ENCODE measurements at regions not wholly inside any gene's neighbourhood (a gene's known extent, or its start where the extent isn't known, plus 50 kb on each side); places are given as distances from the start of the nearest gene placed in this dataset.

DNA sequence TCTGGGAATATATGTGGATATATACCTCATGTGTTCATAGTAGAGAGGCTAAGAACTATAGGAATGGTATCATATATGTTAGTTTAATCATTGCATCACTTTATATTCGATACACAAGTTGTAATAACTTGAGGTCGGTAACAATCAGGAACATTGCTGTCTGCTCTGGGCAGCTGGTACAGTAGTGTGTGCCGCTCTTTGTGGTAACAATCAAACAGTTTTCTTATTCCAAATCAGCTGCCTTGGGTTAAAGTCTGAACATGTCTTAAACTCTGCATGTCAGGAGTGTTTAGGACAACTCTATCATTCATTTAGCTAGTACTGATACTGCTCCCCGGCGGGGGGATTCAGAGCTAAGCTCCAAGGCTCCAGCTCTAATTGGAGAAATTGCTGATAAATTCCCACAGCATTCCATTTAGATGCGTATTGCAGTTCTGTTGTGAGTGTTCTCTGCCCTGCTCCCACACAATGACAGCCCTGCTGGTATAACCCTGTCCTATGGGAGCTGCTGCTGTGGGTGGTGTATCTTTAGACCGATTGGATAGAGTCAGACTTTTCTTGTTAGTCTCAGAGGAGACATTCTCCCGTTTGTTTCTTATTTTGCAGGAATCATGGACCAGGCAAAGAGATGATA lies 707.5 kb upstream of the FZD8 start:
- ChIA-PET POLR2A (no interaction called here), CTCF (interaction anchor here (0.9 kb wide), 1 partner anchor 714 kb away, joined by 4 read pairs; no protein-coding TSS in a partner anchor)
- H3K9me1 ChIP-seq (replicated peaks; ENCODE audit: control insufficient read depth, extremely low read depth, insufficient read depth, low read length), result no peaks in the 10 kb centered on the region
- dilution Hi-C loops (cut with MboI; ENCODE audit: extremely low pct_ligation_motif_present, low sequenced_read_pairs), result no loop called here
- no peaks in the 10 kb centered on the region for H4K20me1 ChIP-seq (replicated peaks; ENCODE audit: control insufficient read depth, extremely low read depth, insufficient read depth, low read length)
- intact Hi-C loops (cut with micrococcal nuclease), result no loop called here
- no peak overlapping the region for H3K27ac ChIP-seq (ENCODE audit: insufficient read depth, low read depth, low read length)
- no peaks in the 10 kb centered on the region for H3K4me1 ChIP-seq (ENCODE audit: control insufficient read depth, extremely low read depth, insufficient read depth, low read length)
- no TSS peak for BruUV-seq (replicated peaks)
- H3K9ac ChIP-seq (replicated peaks; ENCODE audit: extremely low read depth, insufficient read depth, low read length), result no peak overlapping the region
- no peak overlapping the region for H3K4me2 ChIP-seq (ENCODE audit: insufficient read depth, low read length)
- DNase-seq (ENCODE audit: low read depth, low spot score), result no peak
- H3K27me3 ChIP-seq (ENCODE audit: control insufficient read depth in 2 of 2, insufficient read depth in 2 of 2, low read length in 2 of 2), result no peaks in the 10 kb centered on the region
- TF ChIP-seq EZH2 (IDR thresholded peaks at IDR 0.05; ENCODE audit: borderline replicate concordance, low read depth, low read length, severe bottlenecking) (no peak), MYC (IDR thresholded peaks at IDR 0.05; ENCODE audit: low read depth, low read length) (no peak), JUN (IDR thresholded peaks at IDR 0.05; ENCODE audit: borderline replicate concordance, insufficient read depth, insufficient read length, low read depth) (no peak), GATA2 (IDR thresholded peaks at IDR 0.05; ENCODE audit: insufficient read depth, insufficient read length, low read depth, low read length) (no peak), POLR2A (IDR thresholded peaks at IDR 0.05; ENCODE audit: low read depth, low read length) (no peak), POLR2AphosphoS5 (IDR thresholded peaks at IDR 0.05; ENCODE audit: insufficient read depth, low read depth, low read length) (no peak), FOS (IDR thresholded peaks at IDR 0.05; ENCODE audit: borderline replicate concordance, insufficient read depth, low read length) (no peak)
- TF ChIP-seq, protein P1, sequence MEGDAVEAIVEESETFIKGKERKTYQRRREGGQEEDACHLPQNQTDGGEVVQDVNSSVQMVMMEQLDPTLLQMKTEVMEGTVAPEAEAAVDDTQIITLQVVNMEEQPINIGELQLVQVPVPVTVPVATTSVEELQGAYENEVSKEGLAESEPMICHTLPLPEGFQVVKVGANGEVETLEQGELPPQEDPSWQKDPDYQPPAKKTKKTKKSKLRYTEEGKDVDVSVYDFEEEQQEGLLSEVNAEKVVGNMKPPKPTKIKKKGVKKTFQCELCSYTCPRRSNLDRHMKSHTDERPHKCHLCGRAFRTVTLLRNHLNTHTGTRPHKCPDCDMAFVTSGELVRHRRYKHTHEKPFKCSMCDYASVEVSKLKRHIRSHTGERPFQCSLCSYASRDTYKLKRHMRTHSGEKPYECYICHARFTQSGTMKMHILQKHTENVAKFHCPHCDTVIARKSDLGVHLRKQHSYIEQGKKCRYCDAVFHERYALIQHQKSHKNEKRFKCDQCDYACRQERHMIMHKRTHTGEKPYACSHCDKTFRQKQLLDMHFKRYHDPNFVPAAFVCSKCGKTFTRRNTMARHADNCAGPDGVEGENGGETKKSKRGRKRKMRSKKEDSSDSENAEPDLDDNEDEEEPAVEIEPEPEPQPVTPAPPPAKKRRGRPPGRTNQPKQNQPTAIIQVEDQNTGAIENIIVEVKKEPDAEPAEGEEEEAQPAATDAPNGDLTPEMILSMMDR (IDR thresholded peaks at IDR 0.05; ENCODE audit: extremely low read depth in 1 of 2, insufficient read depth in 1 of 2, low read depth in 1 of 2, low read length in 2 of 2), result no peak
- TF ChIP-seq, protein P2, sequence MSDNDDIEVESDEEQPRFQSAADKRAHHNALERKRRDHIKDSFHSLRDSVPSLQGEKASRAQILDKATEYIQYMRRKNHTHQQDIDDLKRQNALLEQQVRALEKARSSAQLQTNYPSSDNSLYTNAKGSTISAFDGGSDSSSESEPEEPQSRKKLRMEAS (IDR thresholded peaks at IDR 0.05; ENCODE audit: insufficient read depth, insufficient read length), result no peak
- no peak overlapping the region for H3K4me3 ChIP-seq (replicated peaks in 1 of 3; ENCODE audit: insufficient read depth in 1 of 3, low read depth in 1 of 3, low read length in 3 of 3)
- no peaks in the 10 kb centered on the region for H3K9me3 ChIP-seq (replicated peaks; ENCODE audit: control insufficient read depth, insufficient read depth, low read length)
- H3K79me2 ChIP-seq (ENCODE audit: control insufficient read depth, insufficient read depth, low read length), result no peaks in the 10 kb centered on the region
- H3K36me3 ChIP-seq (ENCODE audit: control insufficient read depth in 2 of 2, extremely low read depth in 1 of 2, insufficient read depth in 2 of 2, low read length in 2 of 2), result no peaks in the 10 kb centered on the region
- no peak overlapping the region for H2AFZ ChIP-seq (ENCODE audit: low read depth, low read length)
- no peak for FAIRE-seq

Data from endothelial cell of umbilical vein (primary cell).